Retinal pigment epithelial cell (primary cell): ENCODE measurements at regions not wholly inside any gene's neighbourhood (a gene's known extent, or its start where the extent isn't known, plus 50 kb on each side); places are given as distances from the start of the nearest gene placed in this dataset.

Experiments
- DNase-seq: peaks from one replicate; pipeline ENCODE4 v3.0.0-alpha.2; 2010; ENCODE audit warnings: low read depth
- H3K4me3 ChIP-seq: 2 replicates; pipeline ENCODE4 v1.5.1; 2011; ENCODE audit warnings: mild to moderate bottlenecking, low read length, control low read depth, moderate library complexity
- CTCF ChIP-seq: conservative IDR thresholded peaks from 2 replicates; pipeline ENCODE4 v1.5.1; 2011; ENCODE audit warnings: low read depth, low read length, control low read depth, inconsistent platforms

- no peak for DNase-seq
- TF ChIP-seq CTCF: no peak
- no peak overlapping the region for H3K4me3 ChIP-seq
These were observed 158.1 kb downstream of the HAPSTR1 start for GRCh38 chr16:9249534-9249933.

GRCh38 chr16:9251026-9251425 is 159.6 kb downstream of the HAPSTR1 start:
- no peak for TF ChIP-seq CTCF
- DNase-seq: no peak
- H3K4me3 ChIP-seq: no peak overlapping the region

DNA sequence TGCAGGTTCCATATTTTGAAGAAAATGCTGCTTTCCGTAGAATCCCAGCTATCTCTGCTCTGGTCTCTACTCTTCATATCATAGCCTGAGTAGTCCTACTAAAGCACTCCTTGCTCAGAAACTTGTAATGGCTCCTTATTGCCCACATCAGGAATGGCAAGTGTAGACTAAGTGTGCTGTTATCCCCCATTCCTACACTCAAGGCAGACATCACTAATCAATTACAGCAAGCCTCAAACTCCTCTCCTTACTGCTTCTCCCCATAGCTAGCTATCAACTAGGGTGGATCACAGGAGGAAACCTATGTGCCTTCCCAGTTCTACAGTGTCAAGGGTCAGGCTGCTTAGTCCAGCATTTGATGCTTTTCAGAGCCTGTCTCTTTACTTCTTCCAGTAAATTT is 163.4 kb downstream of the HAPSTR1 start:
- no peak overlapping the region for H3K4me3 ChIP-seq
- TF ChIP-seq CTCF: no peak
- DNase-seq: no peak

GRCh38 chr16:9256196-9256595 is 164.8 kb downstream of the HAPSTR1 start:
- no peak overlapping the region for H3K4me3 ChIP-seq

DNA sequence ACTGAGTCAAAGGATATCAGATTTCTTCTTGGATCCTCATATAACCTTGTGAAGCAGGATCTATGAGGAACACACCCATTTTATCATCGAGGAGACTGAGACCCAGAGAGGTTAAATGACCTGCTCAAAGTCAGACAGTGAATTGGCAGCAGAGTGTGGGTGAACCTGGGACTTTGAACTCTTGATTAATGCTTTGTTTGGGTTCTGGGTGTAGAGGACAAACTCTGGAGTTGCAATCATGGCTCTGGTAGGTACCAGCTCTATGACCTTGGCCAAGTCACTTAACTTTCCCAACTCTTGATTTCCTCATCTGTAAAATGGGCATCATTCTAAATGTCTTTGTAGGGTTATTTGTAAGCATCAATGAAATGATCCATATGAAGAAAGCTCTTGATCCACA is 166.4 kb downstream of the HAPSTR1 start:
- H3K4me3 ChIP-seq: no peak overlapping the region
- no peak for DNase-seq
- TF ChIP-seq CTCF: no peak

More at GRCh38 chr16:9256196-9256595, 164.8 kb downstream of the HAPSTR1 start:
- no peak for DNase-seq
- TF ChIP-seq CTCF: peak; percentile 73

DNA sequence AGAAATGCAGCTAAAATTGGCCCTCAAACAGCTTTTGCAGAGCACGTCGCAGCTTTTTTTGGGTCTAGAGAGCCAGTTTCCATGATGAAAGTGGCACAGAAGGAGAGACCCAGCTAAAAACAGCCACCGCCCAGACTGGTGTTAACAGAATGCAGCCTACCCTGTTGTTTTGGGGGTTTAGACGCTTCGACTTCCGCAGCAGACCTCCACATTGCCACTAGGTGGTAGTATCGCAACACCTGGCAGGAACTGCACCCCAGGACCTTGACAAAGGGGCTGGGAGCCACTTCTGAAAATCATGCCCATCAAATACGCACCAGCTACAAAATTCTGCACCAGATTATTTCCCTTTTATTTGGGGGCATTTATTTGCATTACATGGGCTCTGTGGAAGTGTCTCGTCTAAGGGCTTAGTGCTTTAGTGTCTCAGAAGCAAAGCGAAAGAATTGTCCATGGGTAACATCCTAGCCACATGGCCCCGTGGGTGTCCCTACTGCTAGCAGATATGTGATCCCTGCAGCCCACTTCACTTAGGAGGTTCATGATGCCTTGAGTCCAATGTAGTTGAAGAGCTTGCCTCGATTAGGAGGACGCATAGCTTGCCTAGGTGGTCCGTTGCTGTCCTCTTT is 167.1 kb downstream of the HAPSTR1 start:
- peak; percentile 1 for DNase-seq
- TF ChIP-seq CTCF: peak; percentile 85
- no peak overlapping the region for H3K4me3 ChIP-seq

DNA sequence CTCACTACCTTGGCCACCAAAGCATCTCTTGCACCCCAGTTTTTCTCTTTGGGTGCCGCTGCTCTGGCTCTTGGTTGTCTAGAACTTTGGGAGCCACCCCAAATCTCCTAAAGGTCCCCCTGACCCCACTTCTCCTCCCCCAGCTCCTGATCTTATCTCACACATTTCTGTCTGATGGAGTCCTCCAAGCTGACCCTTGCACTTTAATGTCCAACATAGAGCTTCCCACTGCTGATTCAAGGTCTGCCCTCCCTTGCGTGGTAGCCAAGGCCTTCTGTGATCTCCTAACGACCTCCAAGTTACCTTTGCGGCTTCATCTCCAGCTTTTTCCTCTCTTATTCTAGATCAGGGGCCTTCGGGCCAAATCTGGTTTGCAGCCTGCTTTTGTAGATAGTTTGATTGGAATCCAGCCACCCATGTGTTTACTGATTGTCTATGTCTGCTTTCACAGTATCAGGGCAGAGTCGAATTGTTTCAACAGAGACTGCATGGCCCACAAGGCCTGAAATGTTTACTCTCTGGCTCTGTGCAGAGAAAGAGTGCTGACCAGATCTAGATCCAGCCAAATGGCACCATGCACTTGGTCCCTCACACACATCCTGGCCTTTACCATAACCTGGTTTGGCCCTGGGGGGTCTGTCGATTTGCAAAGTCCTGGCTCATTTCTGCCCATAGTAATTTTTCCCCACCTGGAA is 168.6 kb downstream of the HAPSTR1 start:
- TF ChIP-seq CTCF: no peak
- H3K4me3 ChIP-seq: no peak overlapping the region
- no peak for DNase-seq
